ENCODE measurements at regions not wholly inside any gene's neighbourhood (a gene's known extent, or its start where the extent isn't known, plus 50 kb on each side); places are given as distances from the start of the nearest gene placed in this dataset.

DNA sequence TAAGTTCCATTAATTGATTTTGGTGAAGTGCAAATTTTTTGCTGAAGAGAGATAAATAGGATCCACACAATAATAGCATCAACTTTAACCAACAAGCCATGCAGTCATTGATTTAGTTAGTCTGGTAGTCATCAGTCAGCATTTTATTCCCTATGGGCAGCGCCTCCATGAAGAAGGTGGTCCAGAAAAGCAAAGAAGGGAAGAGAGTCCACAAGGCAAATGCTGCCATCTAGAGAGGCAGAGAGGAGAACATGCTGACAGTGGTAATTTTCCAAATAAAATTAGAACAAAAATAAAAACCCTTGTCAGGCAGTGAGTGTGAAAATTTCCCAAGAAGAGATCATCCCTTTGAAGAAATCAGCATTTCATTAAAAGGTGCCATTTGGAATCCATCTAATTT is 366.7 kb upstream of the FAM241A start:
- Histone ChIP-seq H3K36me3 (ENCODE audit: low read length) (no peaks in the 10 kb centered on the region), H3K27ac (ENCODE audit: low read depth, low read length) (no peak overlapping the region), H3K4me2 (ENCODE audit: low read depth, low read length, poor library complexity, severe bottlenecking) (no peak overlapping the region), H3K9ac (ENCODE audit: low read length) (no peak overlapping the region), H3F3A (ENCODE audit: insufficient read depth) (no peaks in the 10 kb centered on the region), H4K20me1 (ENCODE audit: low read depth, low read length) (no peaks in the 10 kb centered on the region), H3K4me3 (ENCODE audit: insufficient read depth, low read length, poor library complexity, severe bottlenecking) (no peak overlapping the region), H3K9me3 (ENCODE audit: insufficient read depth, low read length) (no peaks in the 10 kb centered on the region), H3K9me2 (replicated peaks; ENCODE audit: insufficient read depth, low read length) (no peaks in the 10 kb centered on the region), H2AFZ (ENCODE audit: low read depth, low read length, severe bottlenecking) (no peak overlapping the region), H3K79me2 (ENCODE audit: insufficient read depth, low read length) (no peaks in the 10 kb centered on the region), H3K27me3 (ENCODE audit: low read length) (no peaks in the 10 kb centered on the region)
- TF ChIP-seq, protein P1, sequence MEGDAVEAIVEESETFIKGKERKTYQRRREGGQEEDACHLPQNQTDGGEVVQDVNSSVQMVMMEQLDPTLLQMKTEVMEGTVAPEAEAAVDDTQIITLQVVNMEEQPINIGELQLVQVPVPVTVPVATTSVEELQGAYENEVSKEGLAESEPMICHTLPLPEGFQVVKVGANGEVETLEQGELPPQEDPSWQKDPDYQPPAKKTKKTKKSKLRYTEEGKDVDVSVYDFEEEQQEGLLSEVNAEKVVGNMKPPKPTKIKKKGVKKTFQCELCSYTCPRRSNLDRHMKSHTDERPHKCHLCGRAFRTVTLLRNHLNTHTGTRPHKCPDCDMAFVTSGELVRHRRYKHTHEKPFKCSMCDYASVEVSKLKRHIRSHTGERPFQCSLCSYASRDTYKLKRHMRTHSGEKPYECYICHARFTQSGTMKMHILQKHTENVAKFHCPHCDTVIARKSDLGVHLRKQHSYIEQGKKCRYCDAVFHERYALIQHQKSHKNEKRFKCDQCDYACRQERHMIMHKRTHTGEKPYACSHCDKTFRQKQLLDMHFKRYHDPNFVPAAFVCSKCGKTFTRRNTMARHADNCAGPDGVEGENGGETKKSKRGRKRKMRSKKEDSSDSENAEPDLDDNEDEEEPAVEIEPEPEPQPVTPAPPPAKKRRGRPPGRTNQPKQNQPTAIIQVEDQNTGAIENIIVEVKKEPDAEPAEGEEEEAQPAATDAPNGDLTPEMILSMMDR (IDR thresholded peaks at IDR 0.05; ENCODE audit: insufficient read depth, low read length, poor library complexity, severe bottlenecking) = no peak
- TF ChIP-seq EZH2phosphoT487 (conservative IDR thresholded peaks at IDR 0.05; ENCODE audit: low read length) = no peak

DNA sequence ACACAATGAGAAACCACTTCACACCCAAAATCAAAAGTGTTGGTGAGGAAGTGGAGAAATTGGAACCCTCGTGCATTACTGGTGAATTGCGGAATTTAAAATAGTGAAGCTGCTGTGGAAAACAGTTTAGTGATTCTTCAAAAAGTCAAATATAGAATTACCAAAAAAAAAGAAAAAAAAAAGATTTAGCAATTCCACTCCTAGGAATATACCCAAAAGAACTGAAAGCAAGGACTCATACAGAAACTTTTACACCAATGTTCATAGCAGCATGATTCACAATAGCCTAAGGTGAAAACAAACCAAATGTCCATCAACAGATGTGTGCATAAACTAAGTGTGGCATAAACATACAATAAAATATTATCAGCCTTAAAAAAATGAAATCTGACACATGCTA is 364.3 kb upstream of the FAM241A start:
- H3K27me3 ChIP-seq (ENCODE audit: low read length) = no peaks in the 10 kb centered on the region
- no peaks in the 10 kb centered on the region for H4K20me1 ChIP-seq (ENCODE audit: low read depth, low read length)
- H3F3A ChIP-seq (ENCODE audit: insufficient read depth) = no peaks in the 10 kb centered on the region
- no peak overlapping the region for H3K4me3 ChIP-seq (ENCODE audit: insufficient read depth, low read length, poor library complexity, severe bottlenecking)
- no peak for TF ChIP-seq EZH2phosphoT487 (conservative IDR thresholded peaks at IDR 0.05; ENCODE audit: low read length)
- TF ChIP-seq, protein P1 (IDR thresholded peaks at IDR 0.05; ENCODE audit: insufficient read depth, low read length, poor library complexity, severe bottlenecking) = no peak
- H3K9me2 ChIP-seq (replicated peaks; ENCODE audit: insufficient read depth, low read length) = no peaks in the 10 kb centered on the region
- H2AFZ ChIP-seq (ENCODE audit: low read depth, low read length, severe bottlenecking) = no peak overlapping the region
- no peak overlapping the region for H3K27ac ChIP-seq (ENCODE audit: low read depth, low read length)
- no peaks in the 10 kb centered on the region for H3K36me3 ChIP-seq (ENCODE audit: low read length)
- H3K4me2 ChIP-seq (ENCODE audit: low read depth, low read length, poor library complexity, severe bottlenecking) = no peak overlapping the region
- no peak overlapping the region for H3K9ac ChIP-seq (ENCODE audit: low read length)
- no peaks in the 10 kb centered on the region for H3K9me3 ChIP-seq (ENCODE audit: insufficient read depth, low read length)
- no peaks in the 10 kb centered on the region for H3K79me2 ChIP-seq (ENCODE audit: insufficient read depth, low read length)

DNA sequence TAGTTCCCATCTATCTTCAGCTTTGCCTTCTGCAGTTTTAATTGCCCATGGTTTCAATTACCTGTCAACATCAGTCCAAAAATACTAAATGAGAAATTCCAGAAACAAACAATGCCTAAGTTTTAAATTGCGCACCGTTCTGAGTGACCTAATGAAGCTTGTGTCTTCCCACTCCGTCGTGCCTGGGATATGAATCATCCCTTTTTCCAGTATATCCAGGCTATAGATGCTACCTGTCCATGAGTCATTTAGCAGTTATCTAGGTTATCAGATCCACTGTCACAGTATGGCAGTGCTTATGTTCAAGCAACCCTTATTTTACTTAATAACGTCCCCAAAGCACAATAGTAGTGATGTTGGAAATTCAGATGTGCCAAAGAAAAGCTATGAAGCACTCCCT is 363.6 kb upstream of the FAM241A start:
- Histone ChIP-seq H3K36me3 (ENCODE audit: low read length) (no peaks in the 10 kb centered on the region), H3K9me2 (replicated peaks; ENCODE audit: insufficient read depth, low read length) (no peaks in the 10 kb centered on the region), H3K4me2 (ENCODE audit: low read depth, low read length, poor library complexity, severe bottlenecking) (no peak overlapping the region), H3K4me3 (ENCODE audit: insufficient read depth, low read length, poor library complexity, severe bottlenecking) (no peak overlapping the region), H4K20me1 (ENCODE audit: low read depth, low read length) (no peaks in the 10 kb centered on the region), H3K79me2 (ENCODE audit: insufficient read depth, low read length) (no peaks in the 10 kb centered on the region), H3K9me3 (ENCODE audit: insufficient read depth, low read length) (no peaks in the 10 kb centered on the region), H2AFZ (ENCODE audit: low read depth, low read length, severe bottlenecking) (no peak overlapping the region), H3K27ac (ENCODE audit: low read depth, low read length) (no peak overlapping the region), H3K27me3 (ENCODE audit: low read length) (no peaks in the 10 kb centered on the region), H3K9ac (ENCODE audit: low read length) (no peak overlapping the region), H3F3A (ENCODE audit: insufficient read depth) (no peaks in the 10 kb centered on the region)
- TF ChIP-seq, protein P1 (IDR thresholded peaks at IDR 0.05; ENCODE audit: insufficient read depth, low read length, poor library complexity, severe bottlenecking) = no peak
- no peak for TF ChIP-seq EZH2phosphoT487 (conservative IDR thresholded peaks at IDR 0.05; ENCODE audit: low read length)
